ENCODE measurements at regions not wholly inside any gene's neighbourhood (a gene's known extent, or its start where the extent isn't known, plus 50 kb on each side); places are given as distances from the start of the nearest gene placed in this dataset.

DNA sequence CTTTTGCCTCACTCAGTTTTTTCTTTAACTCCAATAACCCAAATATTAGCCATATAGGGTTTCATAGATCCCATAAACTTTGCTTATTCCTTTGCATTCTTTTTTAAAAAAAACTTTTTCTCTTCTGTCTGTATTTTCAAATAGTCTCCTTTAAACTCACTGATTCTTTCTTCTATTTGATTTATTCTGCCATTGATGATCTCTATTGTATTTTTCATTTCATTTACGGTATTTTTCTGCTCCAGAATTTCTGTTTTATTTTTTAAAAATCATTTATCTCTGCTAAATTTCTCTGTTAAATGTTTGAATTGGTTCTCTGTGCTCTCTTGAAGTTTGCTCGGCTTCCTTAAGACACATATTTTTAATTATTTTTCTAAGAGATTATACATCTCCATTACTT lies 573.3 kb upstream of the MAN1A1 start (continued):
- TF ChIP-seq HNF1B (CRISPR knock-in tag; IDR thresholded peaks at IDR 0.05), result no peak
- no peak for TF ChIP-seq TGIF2 (CRISPR knock-in tag; IDR thresholded peaks at IDR 0.05)
- TF ChIP-seq YY1 (IDR thresholded peaks at IDR 0.05; ENCODE audit: insufficient read depth, insufficient replicate concordance, low read depth, low read length), result no peak
- no peak for TF ChIP-seq HNRNPLL (IDR thresholded peaks at IDR 0.05; ENCODE audit: low read depth, low read length, poor library complexity, severe bottlenecking)
- TF ChIP-seq, protein P1, sequence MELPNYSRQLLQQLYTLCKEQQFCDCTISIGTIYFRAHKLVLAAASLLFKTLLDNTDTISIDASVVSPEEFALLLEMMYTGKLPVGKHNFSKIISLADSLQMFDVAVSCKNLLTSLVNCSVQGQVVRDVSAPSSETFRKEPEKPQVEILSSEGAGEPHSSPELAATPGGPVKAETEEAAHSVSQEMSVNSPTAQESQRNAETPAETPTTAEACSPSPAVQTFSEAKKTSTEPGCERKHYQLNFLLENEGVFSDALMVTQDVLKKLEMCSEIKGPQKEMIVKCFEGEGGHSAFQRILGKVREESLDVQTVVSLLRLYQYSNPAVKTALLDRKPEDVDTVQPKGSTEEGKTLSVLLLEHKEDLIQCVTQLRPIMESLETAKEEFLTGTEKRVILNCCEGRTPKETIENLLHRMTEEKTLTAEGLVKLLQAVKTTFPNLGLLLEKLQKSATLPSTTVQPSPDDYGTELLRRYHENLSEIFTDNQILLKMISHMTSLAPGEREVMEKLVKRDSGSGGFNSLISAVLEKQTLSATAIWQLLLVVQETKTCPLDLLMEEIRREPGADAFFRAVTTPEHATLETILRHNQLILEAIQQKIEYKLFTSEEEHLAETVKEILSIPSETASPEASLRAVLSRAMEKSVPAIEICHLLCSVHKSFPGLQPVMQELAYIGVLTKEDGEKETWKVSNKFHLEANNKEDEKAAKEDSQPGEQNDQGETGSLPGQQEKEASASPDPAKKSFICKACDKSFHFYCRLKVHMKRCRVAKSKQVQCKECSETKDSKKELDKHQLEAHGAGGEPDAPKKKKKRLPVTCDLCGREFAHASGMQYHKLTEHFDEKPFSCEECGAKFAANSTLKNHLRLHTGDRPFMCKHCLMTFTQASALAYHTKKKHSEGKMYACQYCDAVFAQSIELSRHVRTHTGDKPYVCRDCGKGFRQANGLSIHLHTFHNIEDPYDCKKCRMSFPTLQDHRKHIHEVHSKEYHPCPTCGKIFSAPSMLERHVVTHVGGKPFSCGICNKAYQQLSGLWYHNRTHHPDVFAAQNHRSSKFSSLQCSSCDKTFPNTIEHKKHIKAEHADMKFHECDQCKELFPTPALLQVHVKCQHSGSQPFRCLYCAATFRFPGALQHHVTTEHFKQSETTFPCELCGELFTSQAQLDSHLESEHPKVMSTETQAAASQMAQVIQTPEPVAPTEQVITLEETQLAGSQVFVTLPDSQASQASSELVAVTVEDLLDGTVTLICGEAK (IDR thresholded peaks at IDR 0.05), result no peak
- TF ChIP-seq, protein P1 (CRISPR knock-in tag; IDR thresholded peaks at IDR 0.05), result no peak
- TF ChIP-seq, protein P2, sequence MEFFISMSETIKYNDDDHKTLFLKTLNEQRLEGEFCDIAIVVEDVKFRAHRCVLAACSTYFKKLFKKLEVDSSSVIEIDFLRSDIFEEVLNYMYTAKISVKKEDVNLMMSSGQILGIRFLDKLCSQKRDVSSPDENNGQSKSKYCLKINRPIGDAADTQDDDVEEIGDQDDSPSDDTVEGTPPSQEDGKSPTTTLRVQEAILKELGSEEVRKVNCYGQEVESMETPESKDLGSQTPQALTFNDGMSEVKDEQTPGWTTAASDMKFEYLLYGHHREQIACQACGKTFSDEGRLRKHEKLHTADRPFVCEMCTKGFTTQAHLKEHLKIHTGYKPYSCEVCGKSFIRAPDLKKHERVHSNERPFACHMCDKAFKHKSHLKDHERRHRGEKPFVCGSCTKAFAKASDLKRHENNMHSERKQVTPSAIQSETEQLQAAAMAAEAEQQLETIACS (CRISPR knock-in tag; IDR thresholded peaks at IDR 0.05), result no peak
